ENCODE measurements at regions not wholly inside any gene's neighbourhood (a gene's known extent, or its start where the extent isn't known, plus 50 kb on each side); places are given as distances from the start of the nearest gene placed in this dataset.
A peak's percentile ranks its signal among the peaks of the same experiment; 100 is the strongest.
"Not testable (repeated sequence)": the region's sequence is repeated elsewhere in the genome, so short reads cannot be mapped to it uniquely, and the experiment has no call there.

DNA sequence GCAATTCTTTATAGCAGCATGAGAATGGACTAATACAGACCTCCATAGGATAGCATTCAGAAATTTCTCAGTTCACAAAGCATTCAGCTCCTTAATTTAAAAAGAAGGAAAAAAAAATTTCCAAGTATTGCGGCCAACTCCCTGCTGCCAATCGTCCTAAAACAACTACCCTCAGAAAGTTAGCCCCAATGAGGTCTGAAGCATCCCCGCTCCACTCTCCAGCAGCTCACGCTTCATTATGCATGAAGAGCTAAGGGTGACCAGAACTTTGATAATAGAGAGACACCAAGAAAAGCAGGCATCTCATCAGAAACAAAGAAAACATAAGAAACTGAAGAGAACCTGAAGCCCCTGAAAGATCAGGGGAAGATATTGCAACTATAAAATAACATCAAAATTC lies 172.8 kb upstream of the NUDT4 start:
- no peak for DNase-seq (ENCODE audit: low spot score)

DNA sequence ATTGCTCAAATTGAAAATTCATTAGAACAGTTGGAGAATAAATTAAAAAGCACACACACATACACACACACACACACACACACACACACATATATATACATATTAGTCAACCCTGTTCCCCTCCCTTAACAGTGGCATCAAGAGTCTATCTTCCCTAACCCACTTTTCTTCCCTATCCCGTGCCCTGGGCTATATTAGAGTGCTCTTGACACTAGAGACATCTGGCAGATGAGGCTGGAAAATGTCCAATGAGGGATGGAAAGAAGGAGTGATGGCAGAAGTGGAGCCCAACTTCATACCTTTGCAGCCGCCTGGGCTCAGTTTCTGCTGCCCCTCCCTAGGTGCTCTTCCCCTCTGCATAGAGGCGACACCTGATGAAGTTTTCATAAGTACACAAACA lies 172.4 kb upstream of the NUDT4 start:
- DNase-seq (ENCODE audit: low spot score), result no peak

DNA sequence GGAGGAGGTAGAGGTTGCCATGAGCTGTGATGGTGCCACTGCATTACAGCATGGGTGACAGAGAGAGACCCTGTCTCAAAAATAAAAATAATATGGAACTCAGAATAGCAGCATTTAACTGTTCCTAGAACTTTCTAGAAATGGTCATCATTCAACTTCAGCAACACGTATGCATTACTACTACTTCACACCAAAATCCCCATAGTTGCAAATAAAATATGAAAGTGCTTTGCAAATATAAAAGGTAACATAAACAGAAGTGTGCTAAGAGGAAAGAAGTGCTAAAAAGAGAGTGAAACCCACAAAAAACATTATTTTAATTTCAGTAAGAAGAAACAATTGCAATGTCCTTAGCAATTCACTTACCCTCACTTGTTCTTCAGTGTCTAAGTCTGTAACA lies 169.7 kb upstream of the NUDT4 start:
- no peak for DNase-seq (ENCODE audit: low spot score)

DNA sequence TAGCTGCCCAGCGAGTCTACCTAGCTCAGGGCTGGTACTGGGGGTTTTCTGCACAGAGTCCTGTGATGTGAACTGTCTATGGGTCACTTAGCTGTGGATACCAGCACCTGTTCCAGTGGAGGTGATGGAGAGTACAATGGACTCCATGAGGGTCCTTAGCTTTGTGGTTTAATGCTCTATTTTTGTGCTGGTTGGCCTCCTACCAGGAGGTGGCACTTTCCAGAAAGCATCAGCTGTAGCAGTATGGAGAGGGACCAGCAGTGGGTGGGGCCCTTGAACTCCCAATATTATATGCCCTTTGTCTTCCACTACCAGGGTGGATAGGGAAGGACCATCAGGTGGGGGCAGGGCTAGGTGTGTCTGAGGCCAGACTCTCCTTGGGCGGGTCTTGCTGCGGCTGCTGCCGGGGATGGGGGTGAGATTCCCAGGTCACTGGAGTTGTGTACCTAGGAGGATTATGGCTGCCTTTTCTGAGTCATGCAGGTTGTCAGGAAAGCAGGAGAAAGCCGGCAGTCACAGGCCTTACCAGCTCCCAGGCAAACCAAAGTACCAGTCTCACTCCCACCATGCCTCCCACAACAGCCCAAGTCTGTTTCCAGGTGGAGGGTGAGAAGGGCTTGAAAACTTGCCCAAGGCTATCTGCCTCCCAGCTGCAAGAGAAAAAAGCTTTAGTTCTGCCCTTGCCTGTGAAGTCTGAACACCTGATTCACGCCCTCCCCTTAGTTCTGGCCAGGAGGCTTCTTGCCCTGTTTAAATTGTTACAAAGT lies 163.0 kb upstream of the NUDT4 start:
- no peak for DNase-seq (ENCODE audit: low spot score)

DNA sequence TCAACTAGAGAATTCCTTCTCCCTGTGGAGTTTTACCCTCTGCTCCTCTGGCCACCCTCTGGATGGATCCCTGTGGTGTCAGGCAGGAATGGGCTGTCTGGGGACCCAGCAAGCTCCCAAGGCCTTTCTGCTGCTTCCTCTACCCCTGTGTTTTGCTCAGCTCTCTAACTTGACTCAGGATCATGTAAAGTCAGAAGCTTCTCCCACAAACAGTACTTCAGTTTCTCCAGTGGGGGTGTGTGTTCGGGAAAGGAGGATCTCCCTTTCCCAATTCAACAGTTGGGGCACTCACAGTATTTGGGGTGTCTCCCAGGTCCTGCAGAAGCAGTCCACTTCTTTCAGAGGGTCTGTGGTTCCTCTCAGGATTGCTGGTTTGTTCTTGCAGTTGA lies 162.4 kb upstream of the NUDT4 start:
- DNase-seq (ENCODE audit: low spot score), result no peak

DNA sequence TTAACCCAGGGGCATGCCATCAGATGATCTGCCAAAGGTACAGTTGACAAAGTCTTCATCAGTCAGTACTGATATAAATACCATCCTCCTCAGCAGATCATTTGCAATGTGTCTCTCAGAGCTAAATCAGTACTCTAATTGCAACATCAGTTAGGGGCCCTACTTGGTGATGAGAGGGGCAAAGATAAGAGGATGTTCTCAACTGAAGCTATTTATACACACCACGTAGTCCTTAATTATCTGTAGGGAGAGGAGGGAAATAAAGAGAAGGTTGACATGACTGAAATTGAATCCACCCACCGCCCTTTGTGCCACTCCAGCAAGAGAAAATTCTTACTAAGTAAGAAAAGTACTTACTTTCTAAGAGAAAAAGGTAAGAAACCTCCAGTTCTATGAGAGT lies 157.8 kb upstream of the NUDT4 start:
- no peak for DNase-seq (ENCODE audit: low spot score)

DNA sequence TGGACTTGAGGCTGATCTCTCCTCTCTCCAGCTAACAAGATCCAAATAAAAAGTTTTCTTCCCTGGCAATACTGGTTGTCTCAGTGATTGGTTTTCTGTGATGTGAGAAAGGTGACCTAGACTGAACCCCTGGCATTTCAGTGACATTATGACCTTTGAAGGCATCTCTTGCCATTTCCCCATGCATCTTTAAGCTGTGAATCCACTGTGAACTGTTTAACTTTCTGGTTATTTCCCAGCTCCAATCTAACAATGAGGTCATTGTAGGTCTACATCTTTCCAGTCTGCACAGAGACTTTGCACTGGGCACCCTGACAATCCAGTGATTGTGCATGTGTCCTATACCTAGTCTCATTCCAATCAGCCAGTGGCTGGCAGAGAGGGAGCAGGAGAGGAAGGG lies 155.9 kb upstream of the NUDT4 start:
- no peak for DNase-seq (ENCODE audit: low spot score)

DNA sequence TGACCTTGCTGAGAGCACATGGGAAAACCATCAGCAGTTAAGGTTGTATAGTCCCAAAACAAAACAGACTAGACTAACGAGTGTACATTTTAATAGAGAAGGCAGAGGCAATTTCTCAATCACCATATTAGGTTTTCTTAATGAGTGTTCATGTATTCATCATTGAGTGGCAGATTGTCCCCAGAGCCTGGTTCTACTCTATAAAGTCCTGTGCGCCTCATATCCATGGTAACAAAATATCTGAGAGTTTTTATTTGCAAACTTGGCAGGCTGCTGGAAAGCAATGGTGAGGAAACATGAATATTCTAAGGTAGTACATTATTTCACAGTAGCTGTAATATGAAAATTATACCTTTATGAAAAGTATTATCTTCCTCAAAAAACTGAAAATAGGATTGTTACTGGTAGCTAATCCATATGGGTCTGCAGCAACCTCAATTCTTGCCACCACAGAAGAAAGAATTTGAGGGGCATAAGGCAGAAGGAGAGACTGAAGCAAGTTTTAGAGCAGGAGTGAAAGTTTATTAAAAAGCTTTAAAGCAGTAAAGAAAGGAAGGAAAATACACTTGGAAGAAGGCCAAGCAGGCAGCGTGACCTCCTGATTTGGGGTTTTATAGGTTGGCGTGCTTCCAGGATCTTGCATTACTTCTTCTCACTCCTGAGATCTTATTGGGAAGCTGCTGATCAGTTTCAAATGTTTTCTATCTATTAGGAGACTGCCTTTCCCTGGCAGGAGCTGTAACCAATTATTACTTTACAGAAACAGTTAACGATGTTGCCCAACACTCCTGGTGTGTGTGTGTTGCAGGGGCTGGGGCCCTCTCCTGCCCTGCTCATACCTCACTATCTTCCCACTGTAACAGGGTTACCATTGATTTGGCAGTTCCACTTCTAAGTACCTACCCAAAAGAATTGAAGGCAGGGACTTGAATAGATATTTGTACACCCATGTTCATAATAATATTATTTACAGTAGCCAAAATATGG lies 154.0 kb upstream of the NUDT4 start:
- peak; percentile 70 for DNase-seq (ENCODE audit: low spot score)

DNA sequence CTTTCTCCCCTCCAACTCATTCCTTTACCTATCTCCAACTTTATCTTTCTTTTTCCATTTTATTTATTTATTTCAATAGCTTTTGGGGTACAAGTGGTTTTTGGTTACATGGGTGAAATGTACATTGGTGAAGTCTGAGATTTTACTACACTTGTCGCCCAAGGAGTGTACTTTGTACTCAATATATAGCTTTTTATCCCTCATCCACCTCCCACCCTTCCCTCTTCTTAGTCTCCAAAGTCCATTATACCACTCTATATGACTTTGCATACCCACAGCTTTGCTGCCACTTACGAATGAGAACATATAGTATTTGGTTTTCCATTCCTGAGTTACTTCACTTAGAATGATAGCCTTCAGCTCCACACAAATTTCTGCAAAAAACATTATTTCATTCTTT lies 152.6 kb upstream of the NUDT4 start:
- DNase-seq (ENCODE audit: low spot score), result no peak

DNA sequence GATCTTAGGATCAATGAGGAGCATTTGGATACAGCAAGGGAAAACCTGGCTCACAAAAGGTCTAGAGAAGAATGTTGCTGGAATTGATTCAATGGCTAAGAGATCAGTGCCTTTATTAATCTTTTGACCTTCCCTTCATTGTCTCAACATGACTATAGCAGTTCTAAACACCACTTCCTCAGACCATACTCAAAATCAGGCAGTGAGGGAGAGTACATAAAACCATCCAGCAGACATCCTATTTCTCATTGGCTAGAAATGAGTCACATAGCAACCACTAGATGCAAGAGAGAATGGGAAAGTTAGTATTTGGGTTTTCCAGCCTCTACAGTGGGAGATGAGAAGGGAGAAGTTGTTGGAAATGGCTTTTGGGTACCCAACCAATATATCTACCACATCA lies 151.4 kb upstream of the NUDT4 start:
- DNase-seq (ENCODE audit: low spot score), result no peak

DNA sequence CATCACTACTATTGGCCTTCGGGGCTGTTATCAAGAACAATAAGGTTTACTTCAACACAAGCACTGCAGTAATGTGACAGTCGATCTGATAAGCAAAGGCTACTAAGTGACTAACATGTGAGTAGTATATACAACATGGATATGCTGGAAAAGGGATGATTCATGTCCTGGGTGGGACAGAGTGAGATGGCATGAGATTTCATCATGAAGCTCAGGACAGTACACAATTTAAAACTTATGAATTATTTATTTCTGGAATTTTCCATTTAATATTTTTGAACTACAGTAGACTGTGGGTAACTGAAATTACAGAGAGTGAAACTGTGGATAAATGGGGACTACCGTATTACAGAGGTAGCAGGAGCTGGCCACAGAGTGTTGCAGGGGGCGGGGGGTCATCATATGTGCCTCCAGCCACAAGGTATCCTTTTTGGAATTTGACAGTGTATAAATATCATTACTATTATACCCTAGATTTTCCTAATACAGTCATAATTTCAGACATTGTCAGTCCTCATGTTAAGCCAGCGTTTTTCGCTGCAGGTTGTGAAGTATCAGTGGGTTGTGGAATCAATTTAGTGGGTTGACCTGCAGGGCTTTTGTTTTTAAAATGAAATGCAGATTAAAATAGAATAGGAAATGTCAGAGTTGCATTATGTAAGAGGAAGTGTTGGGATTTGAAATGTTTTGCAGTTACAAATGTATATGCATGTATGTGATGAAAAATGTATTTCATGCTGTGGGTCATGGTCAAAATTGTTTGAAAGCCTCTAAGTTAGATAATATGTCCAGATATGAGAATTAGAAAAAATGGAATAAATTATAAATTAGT lies 148.0 kb upstream of the NUDT4 start:
- DNase-seq (ENCODE audit: low spot score), result peak; percentile 66

DNA sequence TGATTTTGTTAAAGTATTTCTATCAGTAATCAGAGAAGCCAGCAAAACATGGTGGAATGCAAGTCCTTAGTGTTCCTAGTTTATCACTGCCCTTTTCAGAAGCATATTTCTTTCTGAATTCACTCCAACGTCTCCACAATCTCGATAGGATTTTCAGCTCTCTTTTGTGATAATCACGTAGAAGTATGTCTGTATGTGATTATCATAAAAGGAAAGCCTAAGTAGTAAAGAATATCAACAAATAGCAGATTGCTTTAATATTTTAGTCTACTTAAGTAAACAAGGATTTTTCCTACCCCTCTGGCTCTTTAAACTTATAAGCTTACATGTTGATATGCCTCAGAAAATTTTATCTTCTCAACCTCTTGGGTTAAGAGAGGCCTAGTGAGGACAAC lies 147.4 kb upstream of the NUDT4 start:
- no peak for DNase-seq (ENCODE audit: low spot score)

DNA sequence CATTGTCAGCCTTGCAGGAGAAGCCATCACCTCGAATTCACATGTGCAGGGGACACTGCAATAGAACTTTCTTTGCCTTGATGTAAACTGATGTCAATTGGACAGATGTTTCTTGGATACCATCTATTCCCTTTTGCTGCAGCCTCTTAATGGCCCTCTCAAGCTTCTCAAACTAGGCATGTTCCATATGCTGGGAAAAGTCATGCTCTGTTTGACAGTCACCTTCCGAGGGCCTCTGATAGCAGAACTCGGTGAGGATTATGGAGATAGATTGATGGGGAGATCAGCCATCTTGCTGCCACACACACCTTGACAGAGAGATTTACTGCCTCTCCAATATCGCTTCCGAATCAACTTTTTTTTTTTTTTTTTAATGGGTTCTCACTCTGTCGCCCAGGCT lies 145.8 kb upstream of the NUDT4 start:
- no peak for DNase-seq (ENCODE audit: low spot score)

DNA sequence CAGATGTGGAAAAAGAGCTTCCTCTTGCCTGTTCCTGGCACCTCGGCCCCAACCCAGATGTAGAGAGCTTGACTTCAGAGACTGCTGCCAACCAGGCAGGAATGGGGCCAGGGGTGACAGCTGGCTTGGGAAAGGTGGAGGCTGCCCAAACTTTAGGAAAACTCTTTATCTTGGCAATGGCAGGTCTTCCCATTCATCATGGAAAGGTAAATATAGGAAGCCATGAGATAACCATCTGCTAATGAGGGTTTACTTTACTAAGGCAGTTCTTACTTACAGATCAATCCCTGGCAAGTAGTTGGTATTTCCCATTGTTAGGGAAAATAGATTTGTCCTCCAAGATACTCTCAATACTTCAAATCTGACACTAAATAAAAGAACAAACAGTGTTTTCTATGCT lies 143.1 kb upstream of the NUDT4 start:
- no peak for DNase-seq (ENCODE audit: low spot score)

DNA sequence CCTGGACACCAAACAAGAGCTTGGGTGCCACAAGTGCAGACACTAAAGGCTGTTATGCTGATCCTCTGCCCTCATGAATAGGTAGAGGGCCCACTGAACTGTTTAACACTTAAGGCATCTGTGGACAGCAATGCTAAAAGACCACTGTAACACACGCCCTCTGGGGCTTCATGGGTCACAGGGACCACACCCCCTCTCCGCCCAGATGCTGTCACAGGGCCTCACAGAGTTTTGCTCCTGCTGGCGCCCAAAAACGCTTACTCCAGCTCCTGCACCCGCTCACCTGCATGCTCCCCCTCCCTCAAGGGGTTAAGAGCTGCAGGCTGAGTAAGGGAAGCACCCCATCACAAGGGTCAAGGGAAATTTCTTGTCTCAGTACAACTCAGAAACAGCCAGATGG lies 141.8 kb upstream of the NUDT4 start:
- DNase-seq (ENCODE audit: low spot score), result no peak

DNA sequence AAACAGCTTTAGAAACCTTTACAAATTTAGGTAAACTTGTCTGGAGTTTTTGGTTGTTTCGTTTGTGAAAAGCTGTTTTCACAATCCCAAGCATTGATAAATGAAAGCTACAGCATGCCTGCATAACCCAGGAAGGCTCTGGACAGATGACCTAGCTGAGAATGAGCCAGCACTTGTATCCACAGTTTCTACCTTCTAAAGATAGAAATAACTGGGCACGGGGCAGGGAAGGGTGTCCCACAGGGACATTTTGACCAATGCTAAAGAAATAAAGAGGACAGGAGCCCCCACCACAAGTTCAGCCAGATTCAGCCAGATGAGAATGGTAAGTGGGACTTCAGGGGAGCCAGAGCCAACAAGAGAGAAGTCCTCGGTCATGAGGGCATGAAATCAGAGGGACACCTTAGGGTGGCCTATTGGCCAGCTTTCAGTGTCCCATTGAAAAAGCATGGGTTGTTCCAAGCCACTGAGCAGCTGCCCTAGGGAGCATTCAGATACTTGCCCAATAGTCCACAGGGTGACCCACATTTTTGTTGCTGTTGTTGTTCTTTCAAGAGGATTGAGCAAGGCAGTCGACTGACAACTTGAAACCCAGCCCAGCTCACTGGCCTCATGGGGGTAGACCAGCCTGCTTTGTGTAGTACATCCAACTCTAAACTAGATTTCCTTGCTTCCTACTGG lies 140.3 kb upstream of the NUDT4 start:
- no peak for DNase-seq (ENCODE audit: low spot score)

DNA sequence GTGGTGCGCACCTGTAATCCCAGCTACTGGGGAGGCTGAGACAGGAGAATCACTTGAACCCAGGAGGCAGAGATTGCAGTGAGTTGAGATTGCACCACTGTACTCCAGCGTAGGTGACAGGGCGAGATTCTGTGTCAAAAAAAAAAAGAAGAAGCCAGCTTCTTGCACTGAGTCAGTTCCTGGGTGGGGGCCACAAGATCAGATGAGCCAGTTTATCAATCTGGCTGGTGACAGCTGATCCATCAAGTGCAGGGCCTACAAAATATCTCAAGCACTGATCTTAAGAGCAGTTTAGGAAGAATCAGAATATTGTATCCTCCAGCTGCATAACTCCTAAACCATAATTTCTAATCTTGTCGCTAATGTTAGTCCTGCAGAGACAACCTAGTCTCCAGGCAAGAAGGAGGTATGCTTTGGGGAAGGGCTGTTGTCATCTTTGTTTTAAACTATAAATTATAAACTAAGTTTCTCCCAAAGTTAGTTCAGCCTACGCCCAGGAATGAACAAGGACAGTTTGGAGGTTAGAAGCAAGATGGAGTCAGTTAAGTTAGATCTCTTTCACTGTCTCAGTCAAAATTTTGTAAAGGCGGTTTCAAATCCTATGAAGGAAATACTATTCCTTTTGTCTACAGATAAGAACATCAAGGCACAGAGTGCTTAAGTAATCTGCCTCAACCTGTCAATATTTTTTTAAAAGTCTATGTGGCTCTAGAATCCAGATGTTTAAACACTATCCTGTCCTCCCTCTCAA lies 139.0 kb upstream of the NUDT4 start:
- DNase-seq (ENCODE audit: low spot score), result not testable (repeated sequence)

DNA sequence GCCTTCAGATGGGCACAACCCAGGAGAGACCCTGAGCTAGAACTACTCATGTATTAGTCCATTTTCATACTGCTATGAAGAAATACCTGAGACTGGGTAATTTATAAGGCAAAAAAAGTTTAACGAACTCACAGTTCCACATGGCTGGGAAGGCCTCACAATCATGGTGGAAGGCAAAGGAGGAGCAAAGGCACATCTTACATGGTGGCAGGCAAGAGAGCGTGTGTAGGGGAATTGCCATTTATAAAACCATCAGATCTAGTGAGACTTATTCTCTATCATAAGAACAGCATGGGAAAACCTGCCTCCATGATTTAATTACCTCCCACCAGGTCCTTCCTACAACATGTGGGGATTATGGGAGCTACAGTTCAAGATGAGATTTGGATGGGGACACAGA lies 137.9 kb upstream of the NUDT4 start:
- not testable (repeated sequence) for DNase-seq (ENCODE audit: low spot score)

DNA sequence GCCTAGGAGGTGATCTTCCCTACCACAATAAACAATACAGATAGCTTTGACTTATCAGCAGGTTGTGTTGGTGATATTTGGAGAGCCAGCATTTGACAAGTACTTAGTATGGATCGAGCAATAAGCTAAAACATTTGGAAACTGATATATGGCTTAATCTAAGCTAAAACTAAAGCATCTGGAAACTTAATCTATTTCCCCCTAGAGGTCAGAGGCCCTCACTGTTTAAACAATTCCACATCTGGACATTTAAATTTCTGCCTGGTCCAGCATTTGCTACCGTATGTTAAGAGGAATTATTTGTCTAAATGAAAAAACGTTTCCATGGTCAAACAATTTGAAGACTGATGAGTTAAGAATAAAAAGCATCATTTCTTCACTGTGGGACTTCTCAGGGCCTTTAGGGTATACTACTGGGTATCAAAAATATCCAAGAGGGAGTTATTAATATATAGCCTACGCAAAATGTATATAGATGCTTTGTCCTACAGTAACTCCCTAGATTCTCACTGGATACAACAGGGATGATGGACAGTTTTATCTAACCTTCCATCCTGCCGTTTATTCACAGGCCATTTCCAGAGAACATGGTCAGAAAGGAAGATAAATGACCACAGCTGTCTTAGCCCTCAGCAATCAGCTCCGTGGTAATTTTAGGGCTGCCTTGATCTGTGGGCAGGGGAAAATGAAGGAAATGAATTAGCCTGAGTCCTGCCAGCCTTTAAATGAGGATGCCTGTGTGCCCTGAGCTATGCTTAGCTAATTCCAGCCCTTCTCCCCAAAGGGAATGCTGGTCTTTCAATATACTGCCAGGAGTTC lies 135.4 kb upstream of the NUDT4 start:
- DNase-seq (ENCODE audit: low spot score), result no peak

DNA sequence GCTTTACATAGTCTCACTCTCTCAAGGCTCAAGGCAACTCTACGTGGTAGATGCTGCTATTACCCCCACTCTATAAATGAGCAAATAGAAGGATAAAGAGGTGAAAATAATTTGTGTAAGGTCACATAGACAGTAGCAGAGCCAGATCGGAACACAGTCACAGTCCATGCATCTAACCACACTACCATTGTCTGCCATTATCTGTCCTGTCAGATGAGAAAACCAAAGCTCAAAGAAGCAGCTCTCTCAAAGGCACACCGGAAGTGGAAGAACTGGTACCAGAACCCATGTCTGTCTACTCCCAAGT lies 134.4 kb upstream of the NUDT4 start:
- no peak for DNase-seq (ENCODE audit: low spot score)

Data from hematopoietic multipotent progenitor cell treated with erythropoietin and hydrocortisone succinate and interleukin-3 and kit ligand, for 17 days (in vitro differentiated cells).